ENCODE measurements at regions not wholly inside any gene's neighbourhood (a gene's known extent, or its start where the extent isn't known, plus 50 kb on each side); places are given as distances from the start of the nearest gene placed in this dataset.
A peak's percentile ranks its signal among the peaks of the same experiment; 100 is the strongest.

DNA sequence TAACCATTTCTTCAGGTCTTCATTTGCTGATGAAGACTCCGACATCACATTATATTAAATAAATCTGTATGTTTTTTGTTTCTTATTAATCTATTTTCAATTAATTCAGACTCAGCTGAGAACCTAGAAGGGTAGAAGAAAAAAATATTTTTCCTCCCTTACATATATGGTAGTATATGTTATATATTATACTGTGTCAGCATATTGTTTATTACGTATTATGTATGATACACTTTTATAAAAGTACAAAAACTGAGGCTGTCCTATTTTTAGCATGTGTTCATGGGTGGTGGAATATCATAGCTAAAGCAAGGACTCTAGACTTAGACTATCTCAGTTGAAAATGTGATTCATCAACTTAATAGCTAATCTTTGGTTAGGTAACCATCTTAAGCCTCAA, 149.3 kb downstream of the CENPC start:
- no peak overlapping the region for H3K27ac ChIP-seq (ENCODE audit: control insufficient read depth, insufficient read depth, low read length)
- H3K4me1 ChIP-seq (ENCODE audit: control insufficient read depth, extremely low read depth, insufficient read depth, low read length), result peaks cover 4% of the 10 kb centered on the region
- dilution Hi-C loops (cut with MboI; ENCODE audit: extremely low pct_ligation_motif_present, low sequenced_read_pairs), result no loop called here
- H2AFZ ChIP-seq (ENCODE audit: control insufficient read depth, low read length), result no peak overlapping the region
- no peaks in the 10 kb centered on the region for H3K79me2 ChIP-seq (ENCODE audit: control insufficient read depth, insufficient read depth, low read length)
- no peaks in the 10 kb centered on the region for H3K27me3 ChIP-seq (ENCODE audit: control insufficient read depth, extremely low read depth, insufficient read depth, low read length)
- no peaks in the 10 kb centered on the region for H3K9me3 ChIP-seq (ENCODE audit: control insufficient read depth, low read depth, low read length)
- no peaks in the 10 kb centered on the region for H3K9me1 ChIP-seq (ENCODE audit: control insufficient read depth, extremely low read depth, insufficient read depth, low read length)
- no peak overlapping the region for H3K4me2 ChIP-seq (ENCODE audit: control insufficient read depth, extremely low read depth, insufficient read depth, low read depth, low read length)
- H3K9ac ChIP-seq (ENCODE audit: control insufficient read depth, extremely low read depth, insufficient read depth, low read length), result no peak overlapping the region
- TF ChIP-seq, protein P1, sequence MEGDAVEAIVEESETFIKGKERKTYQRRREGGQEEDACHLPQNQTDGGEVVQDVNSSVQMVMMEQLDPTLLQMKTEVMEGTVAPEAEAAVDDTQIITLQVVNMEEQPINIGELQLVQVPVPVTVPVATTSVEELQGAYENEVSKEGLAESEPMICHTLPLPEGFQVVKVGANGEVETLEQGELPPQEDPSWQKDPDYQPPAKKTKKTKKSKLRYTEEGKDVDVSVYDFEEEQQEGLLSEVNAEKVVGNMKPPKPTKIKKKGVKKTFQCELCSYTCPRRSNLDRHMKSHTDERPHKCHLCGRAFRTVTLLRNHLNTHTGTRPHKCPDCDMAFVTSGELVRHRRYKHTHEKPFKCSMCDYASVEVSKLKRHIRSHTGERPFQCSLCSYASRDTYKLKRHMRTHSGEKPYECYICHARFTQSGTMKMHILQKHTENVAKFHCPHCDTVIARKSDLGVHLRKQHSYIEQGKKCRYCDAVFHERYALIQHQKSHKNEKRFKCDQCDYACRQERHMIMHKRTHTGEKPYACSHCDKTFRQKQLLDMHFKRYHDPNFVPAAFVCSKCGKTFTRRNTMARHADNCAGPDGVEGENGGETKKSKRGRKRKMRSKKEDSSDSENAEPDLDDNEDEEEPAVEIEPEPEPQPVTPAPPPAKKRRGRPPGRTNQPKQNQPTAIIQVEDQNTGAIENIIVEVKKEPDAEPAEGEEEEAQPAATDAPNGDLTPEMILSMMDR (optimal IDR thresholded peaks at IDR 0.05 in 1 of 3, IDR thresholded peaks at IDR 0.05 in 1 of 3, conservative IDR thresholded peaks at IDR 0.05 in 1 of 3; ENCODE audit: extremely low read depth in 1 of 3, insufficient read depth in 2 of 3, low read length in 3 of 3), result no peak
- no peak for TF ChIP-seq EZH2 (IDR thresholded peaks at IDR 0.05; ENCODE audit: low read length)
- FAIRE-seq (no peak), DNase-seq (ENCODE audit: low read depth, low spot score) (no peak)
- no peaks in the 10 kb centered on the region for H3K36me3 ChIP-seq (ENCODE audit: control insufficient read depth in 2 of 2, extremely low read depth in 1 of 2, insufficient read depth in 2 of 2, low read length in 2 of 2)
- no peak overlapping the region for H3K4me3 ChIP-seq (ENCODE audit: control insufficient read depth in 2 of 3, extremely low read depth in 1 of 3, insufficient read depth in 2 of 3, low read depth in 1 of 3, low read length in 3 of 3)
- no peaks in the 10 kb centered on the region for H4K20me1 ChIP-seq (ENCODE audit: control insufficient read depth, extremely low read depth, insufficient read depth, low read length)

DNA sequence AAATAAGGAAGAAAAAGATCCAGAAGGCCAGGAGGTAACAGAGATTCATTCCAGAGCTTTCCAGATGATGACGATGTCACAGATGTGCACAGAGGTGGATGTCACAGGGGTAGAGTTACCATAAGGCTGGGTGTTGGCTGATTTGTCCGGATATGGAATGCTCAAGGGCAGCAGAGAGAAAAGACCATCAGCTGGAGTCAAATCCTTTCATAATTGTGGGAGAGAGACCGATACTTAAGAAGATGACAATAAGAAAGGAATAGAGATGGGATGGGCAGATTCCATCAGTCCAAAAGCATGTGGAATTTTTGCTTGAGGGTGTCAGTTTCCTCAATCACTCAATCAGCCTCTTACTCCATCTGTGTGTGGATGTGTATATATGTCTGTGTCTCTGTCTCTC, 150.4 kb downstream of the CENPC start:
- Histone ChIP-seq H2AFZ (ENCODE audit: control insufficient read depth, low read length) (peak overlapping the region; percentile 24), H3K27me3 (ENCODE audit: control insufficient read depth, extremely low read depth, insufficient read depth, low read length) (no peaks in the 10 kb centered on the region), H4K20me1 (ENCODE audit: control insufficient read depth, extremely low read depth, insufficient read depth, low read length) (no peaks in the 10 kb centered on the region), H3K27ac (ENCODE audit: control insufficient read depth, insufficient read depth, low read length) (no peak overlapping the region), H3K9me3 (ENCODE audit: control insufficient read depth, low read depth, low read length) (no peaks in the 10 kb centered on the region), H3K4me2 (ENCODE audit: control insufficient read depth, extremely low read depth, insufficient read depth, low read depth, low read length) (no peak overlapping the region), H3K79me2 (ENCODE audit: control insufficient read depth, insufficient read depth, low read length) (no peaks in the 10 kb centered on the region), H3K9ac (ENCODE audit: control insufficient read depth, extremely low read depth, insufficient read depth, low read length) (no peak overlapping the region), H3K36me3 (ENCODE audit: control insufficient read depth in 2 of 2, extremely low read depth in 1 of 2, insufficient read depth in 2 of 2, low read length in 2 of 2) (no peaks in the 10 kb centered on the region), H3K9me1 (ENCODE audit: control insufficient read depth, extremely low read depth, insufficient read depth, low read length) (no peaks in the 10 kb centered on the region), H3K4me1 (ENCODE audit: control insufficient read depth, extremely low read depth, insufficient read depth, low read length) (peaks cover 4% of the 10 kb centered on the region), H3K4me3 (ENCODE audit: control insufficient read depth in 2 of 3, extremely low read depth in 1 of 3, insufficient read depth in 2 of 3, low read depth in 1 of 3, low read length in 3 of 3) (no peak overlapping the region)
- dilution Hi-C loops (cut with MboI; ENCODE audit: extremely low pct_ligation_motif_present, low sequenced_read_pairs), result no loop called here
- FAIRE-seq (no peak), DNase-seq (ENCODE audit: low read depth, low spot score) (no peak)
- TF ChIP-seq EZH2 (IDR thresholded peaks at IDR 0.05; ENCODE audit: low read length), result no peak
- TF ChIP-seq, protein P1 (optimal IDR thresholded peaks at IDR 0.05 in 1 of 3, IDR thresholded peaks at IDR 0.05 in 1 of 3, conservative IDR thresholded peaks at IDR 0.05 in 1 of 3; ENCODE audit: extremely low read depth in 1 of 3, insufficient read depth in 2 of 3, low read length in 3 of 3), result no peak

Data from keratinocyte (primary cell).